ENCODE measurements at regions not wholly inside any gene's neighbourhood (a gene's known extent, or its start where the extent isn't known, plus 50 kb on each side); places are given as distances from the start of the nearest gene placed in this dataset.

DNA sequence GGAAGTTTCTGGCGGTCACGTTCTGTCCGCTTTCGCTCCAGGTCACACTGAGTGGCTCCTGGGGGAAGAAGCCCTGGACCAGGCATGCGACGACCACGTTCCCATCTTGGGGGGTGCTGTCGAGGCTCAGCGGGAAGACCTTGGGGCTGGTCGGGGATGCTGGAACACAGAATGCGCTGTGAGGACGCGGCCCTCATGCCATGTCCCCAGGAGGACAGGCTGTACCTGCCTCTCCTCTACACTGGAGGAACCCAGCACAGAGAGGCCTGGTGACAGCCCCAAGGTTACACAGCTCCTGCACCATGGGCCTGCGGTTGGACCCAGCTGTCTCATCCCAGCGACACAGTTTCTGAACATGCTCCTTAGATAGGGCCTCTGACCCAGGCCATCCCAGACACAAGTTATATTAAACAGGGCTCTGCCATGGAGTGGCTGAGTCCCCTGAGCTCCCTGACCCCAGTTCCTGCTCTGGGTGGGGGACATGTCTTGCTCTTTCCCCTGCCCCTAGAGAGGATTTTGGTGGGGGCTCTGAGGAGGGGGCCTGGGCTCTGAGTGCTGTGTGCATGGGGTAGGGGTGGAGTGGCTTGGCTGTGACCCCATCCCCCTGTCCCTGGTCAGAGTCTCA, 62.0 kb downstream of the TMEM121 start:
- no peak overlapping the region for H3K4me3 ChIP-seq (replicated peaks in 1 of 3; ENCODE audit: insufficient read depth in 1 of 3, low read depth in 1 of 3, low read length in 3 of 3)
- H3K4me2 ChIP-seq (ENCODE audit: insufficient read depth, low read length), result no peak overlapping the region
- dilution Hi-C loops (cut with MboI; ENCODE audit: extremely low pct_ligation_motif_present, low sequenced_read_pairs) (no loop called here), intact Hi-C loops (cut with micrococcal nuclease) (no loop called here)
- no peaks in the 10 kb centered on the region for H3K9me1 ChIP-seq (replicated peaks; ENCODE audit: control insufficient read depth, extremely low read depth, insufficient read depth, low read length)
- no peak overlapping the region for H2AFZ ChIP-seq (ENCODE audit: low read depth, low read length)
- ChIA-PET CTCF (no interaction called here), POLR2A (no interaction called here)
- no peak for DNase-seq (ENCODE audit: low read depth, low spot score)
- H3K27me3 ChIP-seq (ENCODE audit: control insufficient read depth in 2 of 2, insufficient read depth in 2 of 2, low read length in 2 of 2), result no peaks in the 10 kb centered on the region
- H3K9ac ChIP-seq (replicated peaks; ENCODE audit: extremely low read depth, insufficient read depth, low read length), result no peak overlapping the region
- no peaks in the 10 kb centered on the region for H3K4me1 ChIP-seq (ENCODE audit: control insufficient read depth, extremely low read depth, insufficient read depth, low read length)
- FAIRE-seq, result no peak
- no peak for TF ChIP-seq MYC (IDR thresholded peaks at IDR 0.05; ENCODE audit: low read depth, low read length)
- no peak for TF ChIP-seq POLR2A (IDR thresholded peaks at IDR 0.05; ENCODE audit: low read depth, low read length)
- no peak for TF ChIP-seq POLR2AphosphoS5 (IDR thresholded peaks at IDR 0.05; ENCODE audit: insufficient read depth, low read depth, low read length)
- no peak for TF ChIP-seq FOS (IDR thresholded peaks at IDR 0.05; ENCODE audit: borderline replicate concordance, insufficient read depth, low read length)
- no peak for TF ChIP-seq EZH2 (IDR thresholded peaks at IDR 0.05; ENCODE audit: borderline replicate concordance, low read depth, low read length, severe bottlenecking)
- TF ChIP-seq JUN (IDR thresholded peaks at IDR 0.05; ENCODE audit: borderline replicate concordance, insufficient read depth, insufficient read length, low read depth), result no peak
- TF ChIP-seq, protein P1, sequence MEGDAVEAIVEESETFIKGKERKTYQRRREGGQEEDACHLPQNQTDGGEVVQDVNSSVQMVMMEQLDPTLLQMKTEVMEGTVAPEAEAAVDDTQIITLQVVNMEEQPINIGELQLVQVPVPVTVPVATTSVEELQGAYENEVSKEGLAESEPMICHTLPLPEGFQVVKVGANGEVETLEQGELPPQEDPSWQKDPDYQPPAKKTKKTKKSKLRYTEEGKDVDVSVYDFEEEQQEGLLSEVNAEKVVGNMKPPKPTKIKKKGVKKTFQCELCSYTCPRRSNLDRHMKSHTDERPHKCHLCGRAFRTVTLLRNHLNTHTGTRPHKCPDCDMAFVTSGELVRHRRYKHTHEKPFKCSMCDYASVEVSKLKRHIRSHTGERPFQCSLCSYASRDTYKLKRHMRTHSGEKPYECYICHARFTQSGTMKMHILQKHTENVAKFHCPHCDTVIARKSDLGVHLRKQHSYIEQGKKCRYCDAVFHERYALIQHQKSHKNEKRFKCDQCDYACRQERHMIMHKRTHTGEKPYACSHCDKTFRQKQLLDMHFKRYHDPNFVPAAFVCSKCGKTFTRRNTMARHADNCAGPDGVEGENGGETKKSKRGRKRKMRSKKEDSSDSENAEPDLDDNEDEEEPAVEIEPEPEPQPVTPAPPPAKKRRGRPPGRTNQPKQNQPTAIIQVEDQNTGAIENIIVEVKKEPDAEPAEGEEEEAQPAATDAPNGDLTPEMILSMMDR (IDR thresholded peaks at IDR 0.05; ENCODE audit: extremely low read depth in 1 of 2, insufficient read depth in 1 of 2, low read depth in 1 of 2, low read length in 2 of 2), result no peak
- TF ChIP-seq, protein P2, sequence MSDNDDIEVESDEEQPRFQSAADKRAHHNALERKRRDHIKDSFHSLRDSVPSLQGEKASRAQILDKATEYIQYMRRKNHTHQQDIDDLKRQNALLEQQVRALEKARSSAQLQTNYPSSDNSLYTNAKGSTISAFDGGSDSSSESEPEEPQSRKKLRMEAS (IDR thresholded peaks at IDR 0.05; ENCODE audit: insufficient read depth, insufficient read length), result no peak
- TF ChIP-seq GATA2 (IDR thresholded peaks at IDR 0.05; ENCODE audit: insufficient read depth, insufficient read length, low read depth, low read length), result no peak
- BruUV-seq (replicated peaks), result no TSS peak
- H3K79me2 ChIP-seq (ENCODE audit: control insufficient read depth, insufficient read depth, low read length), result no peaks in the 10 kb centered on the region
- H3K27ac ChIP-seq (ENCODE audit: insufficient read depth, low read depth, low read length), result no peak overlapping the region
- H3K36me3 ChIP-seq (ENCODE audit: control insufficient read depth in 2 of 2, extremely low read depth in 1 of 2, insufficient read depth in 2 of 2, low read length in 2 of 2), result no peaks in the 10 kb centered on the region
- H3K9me3 ChIP-seq (replicated peaks; ENCODE audit: control insufficient read depth, insufficient read depth, low read length), result no peaks in the 10 kb centered on the region
- H4K20me1 ChIP-seq (replicated peaks; ENCODE audit: control insufficient read depth, extremely low read depth, insufficient read depth, low read length), result no peaks in the 10 kb centered on the region

Measured in endothelial cell of umbilical vein (primary cell).